Duodenal mucosa (tissue), 2 donors: ENCODE measurements at regions not wholly inside any gene's neighbourhood (a gene's known extent, or its start where the extent isn't known, plus 50 kb on each side); places are given as distances from the start of the nearest gene placed in this dataset.

ENCODE experiments used
- H3K27ac ChIP-seq: one replicate; pipeline ENCODE4 v1.7.0; 2013; ENCODE audit warnings: low read depth, low read length
- H3K27me3 ChIP-seq, 2 donors: one replicate each; pipeline ENCODE4 v1.7.0; 2013; ENCODE audit warnings: low read length in 2 of 2, control low read depth in 1 of 2; ENCODE audit not compliant: insufficient read depth in 2 of 2, control insufficient read depth in 1 of 2
- H3K36me3 ChIP-seq, 2 donors: one replicate each; pipeline ENCODE4 v1.7.0; 2013; ENCODE audit warnings: low read length in 2 of 2, control low read depth in 1 of 2; ENCODE audit not compliant: insufficient read depth in 2 of 2, control insufficient read depth in 1 of 2
- H3K4me1 ChIP-seq, 2 donors: one replicate each; pipeline ENCODE4 v1.7.0; 2013; ENCODE audit warnings: low read length in 2 of 2, control low read depth in 1 of 2; ENCODE audit not compliant: insufficient read depth in 2 of 2, control insufficient read depth in 1 of 2
- H3K4me3 ChIP-seq, 2 donors: one replicate each; pipeline ENCODE4 v1.7.0; 2013; ENCODE audit warnings: low read length in 2 of 2, low read depth in 1 of 2
- H3K9ac ChIP-seq, 2 donors: one replicate each; pipeline ENCODE4 v1.7.0; 2013; ENCODE audit warnings: low read length in 2 of 2, low read depth in 1 of 2
- H3K9me3 ChIP-seq, 2 donors: one replicate each; pipeline ENCODE4 v1.7.0; 2013; ENCODE audit warnings: low read length in 2 of 2, control low read depth in 1 of 2; ENCODE audit not compliant: control insufficient read depth in 1 of 2

DNA sequence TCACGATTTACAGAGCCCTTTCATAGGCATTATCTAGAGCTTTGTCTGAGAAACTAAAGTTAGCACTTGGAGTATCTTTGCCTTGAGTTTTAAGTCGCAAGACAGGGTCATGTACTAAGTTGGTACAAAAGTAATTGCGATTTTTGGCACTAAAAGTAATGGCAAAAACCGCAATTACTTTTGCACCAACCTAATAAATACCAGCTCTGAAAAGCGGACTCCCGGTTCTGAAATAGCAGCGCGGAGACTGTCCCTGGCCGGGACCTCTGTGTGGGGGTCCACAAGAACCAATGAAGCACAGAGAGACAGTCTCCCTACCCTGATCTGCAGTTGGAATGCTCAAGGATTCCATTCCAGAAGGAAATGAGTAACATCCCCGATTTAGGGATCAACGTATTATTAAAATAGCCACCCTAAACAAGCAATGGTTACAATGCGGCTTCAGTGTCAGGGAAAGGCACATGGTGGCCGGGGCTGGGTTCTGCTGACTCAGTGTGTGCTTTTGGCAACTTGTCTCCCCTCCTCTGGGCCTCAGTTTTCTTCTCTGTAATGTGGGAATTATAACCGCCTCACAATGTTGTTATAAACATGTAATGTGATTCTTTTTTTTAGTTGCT lies 150.3 kb upstream of the MCTP2 start:
- no peak overlapping the region for H3K27ac ChIP-seq
- no peak overlapping the region for H3K9ac ChIP-seq
- no peak overlapping the region for H3K4me3 ChIP-seq
- H3K27me3 ChIP-seq: peaks cover 0 to 4% of the 10 kb centered on the region in 2 donors
- no peaks in the 10 kb centered on the region for H3K36me3 ChIP-seq
- no peaks in the 10 kb centered on the region for H3K9me3 ChIP-seq
- H3K4me1 ChIP-seq: no peaks in the 10 kb centered on the region

DNA sequence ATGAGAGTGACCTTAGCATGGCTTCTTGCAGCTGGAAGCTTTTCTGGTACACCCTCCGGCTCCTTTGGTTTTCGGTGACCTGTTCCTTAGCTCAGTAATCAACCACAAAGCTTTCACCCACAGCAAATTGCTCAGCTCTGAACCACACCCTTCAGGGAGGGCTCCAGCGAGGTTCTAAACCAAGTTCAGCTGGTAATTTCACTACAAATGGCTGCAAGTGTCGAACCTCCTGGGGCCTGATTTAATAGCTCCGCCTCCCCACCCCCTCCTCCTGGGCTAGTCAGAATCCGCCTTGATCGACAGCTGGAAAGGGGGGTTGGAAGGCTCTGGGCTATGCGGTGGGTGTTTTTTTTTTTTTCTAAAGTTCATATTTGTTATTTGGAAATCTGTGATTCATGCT lies 150.9 kb upstream of the MCTP2 start:
- Histone ChIP-seq H3K27me3 (peaks cover 0 to 4% of the 10 kb centered on the region in 2 donors), H3K4me1 (no peaks in the 10 kb centered on the region), H3K4me3 (no peak overlapping the region), H3K9ac (no peak overlapping the region), H3K36me3 (no peaks in the 10 kb centered on the region), H3K9me3 (no peaks in the 10 kb centered on the region), H3K27ac (no peak overlapping the region)

DNA sequence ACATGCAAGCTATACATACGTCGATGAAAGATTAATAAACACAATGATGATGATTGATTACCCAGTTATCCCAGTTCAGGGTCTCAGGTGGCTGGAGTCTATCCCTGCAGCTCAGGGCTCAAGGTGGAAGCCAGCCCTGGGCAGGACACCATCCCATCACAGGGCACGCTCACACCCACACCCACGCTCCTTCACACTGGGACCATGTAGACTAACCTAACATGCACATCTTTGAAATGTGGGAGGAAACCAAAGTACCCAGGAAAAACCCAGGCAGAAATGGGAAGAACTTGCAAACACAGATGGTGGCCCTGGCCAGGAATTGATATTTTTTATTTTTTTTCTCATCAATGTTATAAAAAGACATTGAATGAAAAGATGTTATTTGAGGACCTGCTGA lies 151.4 kb upstream of the MCTP2 start:
- H3K27ac ChIP-seq: no peak overlapping the region
- no peaks in the 10 kb centered on the region for H3K4me1 ChIP-seq
- no peaks in the 10 kb centered on the region for H3K9me3 ChIP-seq
- peaks cover 0 to 4% of the 10 kb centered on the region in 2 donors for H3K27me3 ChIP-seq
- no peaks in the 10 kb centered on the region for H3K36me3 ChIP-seq
- H3K9ac ChIP-seq: no peak overlapping the region
- no peak overlapping the region for H3K4me3 ChIP-seq

DNA sequence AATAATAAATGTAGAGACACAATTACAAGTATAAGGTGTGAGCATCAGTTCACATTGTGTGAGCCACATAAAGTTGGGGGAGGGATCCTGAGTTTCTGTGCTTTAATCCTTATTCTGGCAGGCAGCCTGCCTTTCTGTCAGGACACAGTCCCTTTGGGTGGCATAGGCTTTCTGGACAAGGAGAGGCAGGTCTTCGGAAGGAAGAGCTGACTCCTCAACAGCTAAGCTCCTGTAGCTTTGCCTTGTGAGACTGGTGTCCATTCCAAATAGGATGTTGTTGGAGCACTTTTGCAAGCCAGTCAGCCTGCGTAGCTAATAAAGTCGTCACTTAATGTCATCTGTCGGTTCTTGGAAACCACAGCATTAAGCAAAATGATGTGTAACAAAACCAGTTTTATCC lies 151.9 kb upstream of the MCTP2 start:
- H3K9ac ChIP-seq: no peak overlapping the region
- H3K4me3 ChIP-seq: no peak overlapping the region
- H3K36me3 ChIP-seq: no peaks in the 10 kb centered on the region
- H3K27ac ChIP-seq: no peak overlapping the region
- peaks cover 0 to 4% of the 10 kb centered on the region in 2 donors for H3K27me3 ChIP-seq
- no peaks in the 10 kb centered on the region for H3K4me1 ChIP-seq
- H3K9me3 ChIP-seq: no peaks in the 10 kb centered on the region

DNA sequence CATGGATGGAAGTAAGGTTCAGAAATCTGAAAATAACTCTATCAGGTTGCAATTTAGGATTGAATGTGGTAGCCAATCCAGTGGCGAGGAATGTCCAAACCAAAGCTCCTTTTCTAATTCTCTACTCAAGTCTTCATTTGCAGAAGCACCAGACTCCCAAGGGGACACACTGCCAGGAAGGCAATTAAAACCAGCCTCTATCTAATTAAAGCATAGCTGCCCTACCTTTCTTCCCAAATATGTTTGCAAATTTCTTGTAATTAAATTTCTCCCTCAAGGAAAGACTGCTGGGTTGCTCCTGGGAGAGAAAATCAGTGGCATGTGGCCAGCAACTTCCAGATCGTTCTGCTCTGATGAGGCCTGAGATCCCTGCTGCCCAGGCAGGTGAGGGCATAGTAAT lies 153.4 kb upstream of the MCTP2 start:
- no peak overlapping the region for H3K27ac ChIP-seq
- no peak overlapping the region for H3K4me3 ChIP-seq
- H3K9me3 ChIP-seq: no peaks in the 10 kb centered on the region
- peaks cover 0 to 4% of the 10 kb centered on the region in 2 donors for H3K27me3 ChIP-seq
- H3K36me3 ChIP-seq: no peaks in the 10 kb centered on the region
- H3K9ac ChIP-seq: no peak overlapping the region
- H3K4me1 ChIP-seq: no peaks in the 10 kb centered on the region

DNA sequence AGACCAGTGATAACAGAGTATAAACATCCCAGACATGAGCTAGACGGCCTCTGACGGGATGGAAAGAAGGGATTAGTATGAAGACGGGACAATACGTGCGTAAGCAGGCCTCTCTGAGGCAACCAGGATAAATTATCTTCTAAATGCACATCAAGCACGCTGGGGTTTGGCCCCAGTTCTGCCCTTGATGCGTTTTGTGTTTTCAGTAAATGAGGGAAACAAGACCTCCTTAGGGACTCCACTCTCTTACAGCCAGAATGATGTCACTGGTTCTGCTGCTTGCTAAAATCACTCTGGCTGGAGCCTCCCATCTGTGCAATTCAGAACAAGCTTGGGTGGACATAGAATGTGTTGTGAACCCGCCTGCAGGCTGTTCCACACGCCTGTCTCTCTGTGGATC lies 156.0 kb upstream of the MCTP2 start:
- H3K27ac ChIP-seq: no peak overlapping the region
- no peaks in the 10 kb centered on the region for H3K36me3 ChIP-seq
- H3K27me3 ChIP-seq: peaks cover 1 to 4% of the 10 kb centered on the region in 2 donors
- no peak overlapping the region for H3K9ac ChIP-seq
- H3K4me1 ChIP-seq: no peaks in the 10 kb centered on the region
- no peaks in the 10 kb centered on the region for H3K9me3 ChIP-seq
- H3K4me3 ChIP-seq: no peak overlapping the region

DNA sequence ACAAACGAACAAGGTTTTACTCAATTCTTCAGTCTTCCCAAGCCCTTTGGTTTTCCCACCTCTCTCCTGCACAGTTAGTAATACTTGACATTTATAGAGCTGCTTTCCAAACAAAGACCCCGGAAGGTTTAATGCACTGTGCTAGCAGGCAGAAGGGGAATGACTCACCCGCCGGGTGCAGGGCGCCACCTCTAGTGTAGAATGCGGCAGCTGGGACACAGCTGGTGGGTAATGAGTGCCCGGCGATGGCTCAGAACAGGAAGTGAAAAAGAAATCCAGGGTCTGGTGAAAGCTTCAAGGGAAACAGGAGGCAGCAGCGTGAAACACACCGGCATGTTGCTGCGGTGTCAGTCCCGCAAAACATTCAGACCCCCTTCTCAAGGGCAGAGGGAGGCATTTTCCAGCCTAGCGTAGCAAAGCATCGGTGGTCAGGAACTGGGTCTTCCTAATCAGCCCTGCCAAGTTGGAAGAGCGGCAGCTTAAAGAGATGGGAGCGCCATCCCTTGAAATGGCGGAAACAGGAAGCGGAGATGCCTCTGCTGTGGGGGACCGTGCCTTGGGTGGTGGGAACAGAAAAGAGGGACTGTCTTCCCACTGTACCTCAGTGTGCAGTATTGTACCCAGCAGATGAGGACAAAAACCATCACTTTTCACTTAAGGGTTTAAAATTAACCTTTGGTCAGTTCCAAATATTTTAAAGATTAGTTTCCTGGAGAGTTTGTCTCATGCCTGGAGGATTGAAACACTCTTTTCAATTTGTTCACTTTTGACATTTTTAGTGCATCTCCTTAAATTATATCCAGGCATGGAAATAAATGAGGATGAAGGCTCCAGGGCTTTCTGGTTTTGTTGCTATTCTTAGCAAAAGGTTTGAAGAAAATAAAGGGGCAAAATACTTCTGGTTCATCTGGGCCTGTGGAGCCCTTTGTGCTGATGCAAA lies 160.7 kb upstream of the MCTP2 start:
- Histone ChIP-seq H3K27me3 (peaks cover 3 to 4% of the 10 kb centered on the region in 2 donors), H3K9me3 (no peaks in the 10 kb centered on the region), H3K9ac (no peak overlapping the region), H3K4me1 (no peaks in the 10 kb centered on the region), H3K36me3 (no peaks in the 10 kb centered on the region), H3K27ac (no peak overlapping the region), H3K4me3 (no peak overlapping the region)

DNA sequence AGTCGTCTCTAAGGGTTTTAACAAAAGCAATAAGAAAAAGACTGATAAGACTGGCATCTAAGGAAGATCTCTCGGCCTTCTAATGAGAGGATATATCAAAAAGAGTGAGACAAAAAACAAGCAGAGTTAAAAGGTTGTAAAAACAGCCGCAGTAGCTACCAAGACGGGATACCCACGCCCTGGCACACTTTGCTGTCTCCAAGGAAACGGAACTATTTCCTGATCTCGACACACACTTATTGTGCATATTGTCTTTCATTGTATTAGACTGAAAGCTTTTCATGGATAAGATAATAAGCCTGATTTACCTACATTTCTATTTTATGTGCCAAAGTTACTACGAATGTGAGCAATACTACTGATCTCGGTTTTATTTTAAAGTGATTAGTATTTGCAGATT lies 161.5 kb upstream of the MCTP2 start:
- no peaks in the 10 kb centered on the region for H3K36me3 ChIP-seq
- no peak overlapping the region for H3K9ac ChIP-seq
- H3K27ac ChIP-seq: no peak overlapping the region
- no peak overlapping the region for H3K4me3 ChIP-seq
- no peaks in the 10 kb centered on the region for H3K9me3 ChIP-seq
- H3K27me3 ChIP-seq: peaks cover 3 to 4% of the 10 kb centered on the region in 2 donors
- H3K4me1 ChIP-seq: no peaks in the 10 kb centered on the region

DNA sequence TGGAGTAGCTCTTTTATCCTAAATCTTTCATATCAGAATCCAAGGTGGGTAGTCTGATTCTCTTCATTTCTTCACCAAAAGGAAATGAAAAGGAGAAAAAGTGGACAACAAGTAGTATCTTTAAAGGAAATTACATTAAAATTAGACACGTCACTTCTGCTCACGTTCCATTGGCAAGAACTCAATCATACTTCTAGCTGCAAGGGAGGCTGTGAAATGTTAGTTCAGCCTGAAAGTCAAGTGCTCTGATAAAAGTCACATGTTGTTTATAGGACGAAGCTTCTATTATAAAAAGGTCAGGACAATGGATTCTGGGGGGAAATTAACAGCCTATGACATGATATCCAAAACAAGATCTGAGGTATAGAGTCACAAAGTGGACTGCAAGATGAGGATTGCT lies 164.6 kb upstream of the MCTP2 start:
- Histone ChIP-seq H3K9ac (no peak overlapping the region), H3K27me3 (peaks cover 3 to 4% of the 10 kb centered on the region in 2 donors), H3K4me3 (no peak overlapping the region), H3K4me1 (no peaks in the 10 kb centered on the region), H3K27ac (no peak overlapping the region), H3K36me3 (no peaks in the 10 kb centered on the region), H3K9me3 (no peaks in the 10 kb centered on the region)

DNA sequence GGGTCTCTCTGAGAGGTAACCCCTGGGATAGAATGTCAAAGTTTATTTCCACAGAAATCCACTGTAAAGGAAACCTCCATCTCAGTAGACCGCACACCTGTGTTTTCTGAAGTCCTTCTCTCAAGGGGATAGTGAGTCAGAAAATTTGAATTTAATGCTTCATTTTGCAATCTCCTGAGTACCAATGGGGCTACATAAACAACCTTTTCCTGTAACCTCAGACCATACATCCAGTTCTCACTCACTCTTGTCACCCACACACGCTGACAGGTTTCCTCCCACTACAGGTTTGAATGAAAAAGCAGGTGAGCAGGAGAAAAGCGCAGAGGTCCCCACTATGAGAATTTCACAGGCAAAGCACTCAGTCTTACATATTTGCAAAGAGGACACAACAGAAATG lies 165.3 kb upstream of the MCTP2 start:
- Histone ChIP-seq H3K4me3 (no peak overlapping the region), H3K9ac (no peak overlapping the region), H3K4me1 (no peaks in the 10 kb centered on the region), H3K27me3 (peaks cover 0 to 3% of the 10 kb centered on the region in 2 donors), H3K9me3 (no peaks in the 10 kb centered on the region), H3K27ac (no peak overlapping the region), H3K36me3 (no peaks in the 10 kb centered on the region)
